Colonic mucosa (tissue), 4 donors: ENCODE measurements at regions not wholly inside any gene's neighbourhood (a gene's known extent, or its start where the extent isn't known, plus 50 kb on each side); places are given as distances from the start of the nearest gene placed in this dataset.

Experiments
- DNase-seq: peaks from one replicate; pipeline ENCODE4 v3.0.0-alpha.2; 2020
- H3K27ac ChIP-seq: fragments of 200-600 bp; one replicate; pipeline ENCODE4 v1.8.0; 2021
- H3K27me3 ChIP-seq: fragments of 200-600 bp; one replicate; pipeline ENCODE4 v1.8.0; 2021
- H3K36me3 ChIP-seq: fragments of 200-600 bp; one replicate; pipeline ENCODE4 v1.8.0; 2021
- H3K4me1 ChIP-seq: fragments of 200-600 bp; one replicate; pipeline ENCODE4 v1.8.0; 2021; ENCODE audit warnings: mild to moderate bottlenecking
- H3K4me3 ChIP-seq: fragments of 200-600 bp; one replicate; pipeline ENCODE4 v1.8.0; 2021
- H3K9ac ChIP-seq, 2 donors: one replicate each; pipeline ENCODE4 v1.7.0; 2013; ENCODE audit warnings: control low read depth in 2 of 2, low read depth in 2 of 2, low read length in 2 of 2
- H3K9me3 ChIP-seq: fragments of 200-600 bp; one replicate; pipeline ENCODE4 v1.8.0; 2021
- CTCF ChIP-seq: fragments of 200-600 bp; IDR thresholded peaks from one replicate; pipeline ENCODE4 v1.8.0; 2022; ENCODE audit warnings: antibody characterized with exemption, mild to moderate bottlenecking
- intact Hi-C: fragments of 100-400 bp; cut with DNase I; formaldehyde crosslinking; loops from one replicate; pipeline ENCODE4 v1.14.1; 2022
- donor health status: healthy.
- donor health status: DM: no; HTN: no; CAD: no.
- donor health status: DM: no; HTN: no; CAD: no.

- no peak for TF ChIP-seq CTCF
- no peaks in the 10 kb centered on the region for H3K4me1 ChIP-seq
- H3K27me3 ChIP-seq, result no peaks in the 10 kb centered on the region
- no peaks in the 10 kb centered on the region for H3K36me3 ChIP-seq
- H3K4me3 ChIP-seq, result no peak overlapping the region
- no peaks in the 10 kb centered on the region for H3K9me3 ChIP-seq
- no peak for DNase-seq
- intact Hi-C loops, result no loop called here
- no peak overlapping the region for H3K9ac ChIP-seq
- H3K27ac ChIP-seq, result no peak overlapping the region
These were observed 110.7 kb upstream of the PTPRM start for GRCh38 chr18:7456376-7456775.

DNA sequence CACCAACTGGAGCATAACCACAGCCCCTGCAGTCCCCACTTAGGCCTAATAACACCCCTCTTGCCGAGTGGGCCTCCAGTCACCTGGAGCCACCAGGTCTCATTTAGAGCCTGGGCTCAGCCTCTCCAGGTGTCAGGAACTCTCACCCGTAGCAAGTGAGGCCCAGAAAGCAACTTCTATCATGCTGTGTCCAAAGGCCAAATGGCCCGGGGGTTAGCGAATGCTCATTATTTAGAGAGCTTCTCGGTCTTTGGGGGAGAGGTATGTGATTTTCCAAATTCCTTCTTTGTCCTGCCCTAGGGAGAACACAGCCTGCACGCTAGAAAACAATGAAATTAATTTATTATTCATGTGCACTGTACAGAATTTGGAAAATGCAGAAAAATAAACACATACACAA lies 109.9 kb upstream of the PTPRM start:
- H3K9ac ChIP-seq, result no peak overlapping the region
- DNase-seq, result no peak
- H3K27ac ChIP-seq, result no peak overlapping the region
- no peaks in the 10 kb centered on the region for H3K27me3 ChIP-seq
- no peak for TF ChIP-seq CTCF
- H3K36me3 ChIP-seq, result no peaks in the 10 kb centered on the region
- no peaks in the 10 kb centered on the region for H3K4me1 ChIP-seq
- intact Hi-C loops, result no loop called here
- no peak overlapping the region for H3K4me3 ChIP-seq
- no peaks in the 10 kb centered on the region for H3K9me3 ChIP-seq

- no peaks in the 10 kb centered on the region for H3K36me3 ChIP-seq
- intact Hi-C loops, result no loop called here
- no peaks in the 10 kb centered on the region for H3K27me3 ChIP-seq
- H3K4me3 ChIP-seq, result no peak overlapping the region
- H3K27ac ChIP-seq, result no peak overlapping the region
- TF ChIP-seq CTCF, result no peak
- H3K4me1 ChIP-seq, result no peaks in the 10 kb centered on the region
- no peak for DNase-seq
- no peak overlapping the region for H3K9ac ChIP-seq
- H3K9me3 ChIP-seq, result no peaks in the 10 kb centered on the region
These were observed 108.2 kb upstream of the PTPRM start for GRCh38 chr18:7458884-7459283.

GRCh38 chr18:7459851-7460770 lies 107.0 kb upstream of the PTPRM start:
- no peak overlapping the region for H3K9ac ChIP-seq
- H3K27me3 ChIP-seq, result no peaks in the 10 kb centered on the region
- no peaks in the 10 kb centered on the region for H3K9me3 ChIP-seq
- no peak overlapping the region for H3K4me3 ChIP-seq
- no peak for DNase-seq
- no peaks in the 10 kb centered on the region for H3K4me1 ChIP-seq
- H3K36me3 ChIP-seq, result no peaks in the 10 kb centered on the region
- intact Hi-C loops, result no loop called here
- no peak for TF ChIP-seq CTCF
- H3K27ac ChIP-seq, result no peak overlapping the region

- H3K9me3 ChIP-seq, result no peaks in the 10 kb centered on the region
- H3K4me1 ChIP-seq, result no peaks in the 10 kb centered on the region
- H3K27ac ChIP-seq, result no peak overlapping the region
- intact Hi-C loops, result no loop called here
- no peak overlapping the region for H3K9ac ChIP-seq
- TF ChIP-seq CTCF, result no peak
- H3K27me3 ChIP-seq, result no peaks in the 10 kb centered on the region
- DNase-seq, result no peak
- H3K4me3 ChIP-seq, result no peak overlapping the region
- no peaks in the 10 kb centered on the region for H3K36me3 ChIP-seq
These were observed 102.7 kb upstream of the PTPRM start for GRCh38 chr18:7464245-7464966.
